A673 (cell line): ENCODE measurements at regions not wholly inside any gene's neighbourhood (a gene's known extent, or its start where the extent isn't known, plus 50 kb on each side); places are given as distances from the start of the nearest gene placed in this dataset.

Source experiments
- EZH2 ChIP-seq: fragments of 200-600 bp; sonication (generic); IDR thresholded peaks from 2 replicates; pipeline ENCODE4 v1.6.1; 2017; ENCODE audit warnings: borderline replicate concordance, low read depth, mild to moderate bottlenecking, mixed read lengths, antibody characterized with exemption, low read length; ENCODE audit not compliant: poor library complexity, severe bottlenecking
- TF ChIP-seq, protein P1 (sequence below): fragments of 300-800, 200-600 bp; sonication (generic); conservative IDR thresholded peaks from 2 replicates; pipeline ENCODE4 v1.5.1; 2017; ENCODE audit warnings: low read depth, mild to moderate bottlenecking, antibody characterized with exemption, low read length, moderate library complexity, mixed read lengths

GRCh38 chr2:189285962-189286645 is 106.5 kb upstream of the COL5A2 start:
- TF ChIP-seq, protein P1, sequence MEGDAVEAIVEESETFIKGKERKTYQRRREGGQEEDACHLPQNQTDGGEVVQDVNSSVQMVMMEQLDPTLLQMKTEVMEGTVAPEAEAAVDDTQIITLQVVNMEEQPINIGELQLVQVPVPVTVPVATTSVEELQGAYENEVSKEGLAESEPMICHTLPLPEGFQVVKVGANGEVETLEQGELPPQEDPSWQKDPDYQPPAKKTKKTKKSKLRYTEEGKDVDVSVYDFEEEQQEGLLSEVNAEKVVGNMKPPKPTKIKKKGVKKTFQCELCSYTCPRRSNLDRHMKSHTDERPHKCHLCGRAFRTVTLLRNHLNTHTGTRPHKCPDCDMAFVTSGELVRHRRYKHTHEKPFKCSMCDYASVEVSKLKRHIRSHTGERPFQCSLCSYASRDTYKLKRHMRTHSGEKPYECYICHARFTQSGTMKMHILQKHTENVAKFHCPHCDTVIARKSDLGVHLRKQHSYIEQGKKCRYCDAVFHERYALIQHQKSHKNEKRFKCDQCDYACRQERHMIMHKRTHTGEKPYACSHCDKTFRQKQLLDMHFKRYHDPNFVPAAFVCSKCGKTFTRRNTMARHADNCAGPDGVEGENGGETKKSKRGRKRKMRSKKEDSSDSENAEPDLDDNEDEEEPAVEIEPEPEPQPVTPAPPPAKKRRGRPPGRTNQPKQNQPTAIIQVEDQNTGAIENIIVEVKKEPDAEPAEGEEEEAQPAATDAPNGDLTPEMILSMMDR: no peak
- no peak for TF ChIP-seq EZH2
